HG02938 (cell line): ENCODE measurements at regions not wholly inside any gene's neighbourhood (a gene's known extent, or its start where the extent isn't known, plus 50 kb on each side); places are given as distances from the start of the nearest gene placed in this dataset.

ENCODE experiments used
- ATAC-seq: cut with Tn5 transposase; IDR thresholded peaks from one replicate; pipeline ENCODE4 v1.9.1; 2021; ENCODE audit warnings: mild to moderate bottlenecking, moderate library complexity; ENCODE audit not compliant: unreplicated experiment

DNA sequence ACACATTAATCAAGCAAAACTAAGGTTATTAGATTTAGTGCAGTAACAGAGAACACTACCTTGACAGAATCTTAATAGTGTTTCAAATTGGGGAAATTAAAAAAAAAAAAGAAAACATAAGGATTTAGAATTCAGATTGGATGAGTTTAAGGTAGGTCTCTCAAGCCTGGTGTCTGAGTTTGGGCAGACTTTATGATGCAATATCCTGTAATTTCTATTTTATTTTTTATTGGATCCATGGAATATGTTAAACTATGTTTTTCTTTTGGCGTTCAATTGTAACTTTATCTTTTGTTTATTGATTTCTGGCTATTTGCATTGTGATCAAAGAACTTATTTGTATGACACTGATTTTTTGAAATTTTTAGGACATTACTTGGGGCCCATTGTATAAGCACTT is 394.1 kb upstream of the NETO1 start:
- no peak for ATAC-seq

DNA sequence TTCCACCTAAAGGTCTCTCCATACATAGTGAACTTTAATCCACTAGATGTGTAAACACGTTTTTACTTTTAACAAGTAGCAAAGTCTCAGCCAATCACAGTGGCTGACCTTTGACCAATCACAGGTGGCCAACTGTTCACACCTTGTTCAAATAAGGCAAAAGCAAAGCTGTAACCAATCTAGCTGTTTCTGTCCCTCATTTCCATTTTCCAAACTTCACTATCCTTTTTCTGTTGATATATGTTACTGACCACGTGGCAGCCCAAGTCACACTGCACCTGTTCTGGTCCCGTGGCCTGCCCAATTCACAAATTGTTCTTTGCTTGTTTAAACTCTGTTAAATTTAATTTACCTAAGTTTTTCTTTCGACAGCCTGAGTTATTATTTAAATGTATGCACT is 393.5 kb upstream of the NETO1 start:
- no peak for ATAC-seq

DNA sequence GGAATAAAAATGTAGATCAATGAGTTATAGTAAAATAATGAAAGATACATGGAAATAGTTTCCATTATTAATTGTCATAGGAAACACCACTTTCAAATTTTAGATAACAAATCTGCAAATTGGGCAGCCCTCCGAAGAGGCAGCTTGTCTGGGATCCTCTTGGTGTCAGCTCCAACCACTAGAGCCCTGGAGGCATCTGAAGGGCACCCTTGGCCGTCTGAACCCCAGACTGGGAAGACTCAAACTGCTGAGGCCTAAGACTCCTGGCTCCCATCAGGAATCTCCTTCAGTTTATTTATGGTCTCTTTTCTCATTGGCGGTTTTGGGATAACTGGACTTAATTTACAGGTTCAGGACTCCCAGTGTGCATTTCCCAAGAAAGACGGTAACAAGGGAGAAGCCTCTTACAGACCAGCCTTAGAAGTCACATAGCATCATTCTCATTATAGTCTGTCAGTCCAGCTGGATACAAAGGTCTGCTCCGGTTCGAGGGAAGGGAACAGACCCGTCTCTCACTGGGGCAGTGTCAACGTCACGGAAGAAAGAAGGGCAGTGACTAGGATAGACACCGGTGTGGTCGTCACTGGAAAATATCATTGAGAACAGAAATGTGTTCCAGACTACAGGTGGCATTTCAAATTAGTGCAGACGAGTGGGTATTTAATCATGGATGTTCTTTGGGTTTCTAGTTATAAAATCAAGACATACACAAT is 390.7 kb upstream of the NETO1 start:
- no peak for ATAC-seq

DNA sequence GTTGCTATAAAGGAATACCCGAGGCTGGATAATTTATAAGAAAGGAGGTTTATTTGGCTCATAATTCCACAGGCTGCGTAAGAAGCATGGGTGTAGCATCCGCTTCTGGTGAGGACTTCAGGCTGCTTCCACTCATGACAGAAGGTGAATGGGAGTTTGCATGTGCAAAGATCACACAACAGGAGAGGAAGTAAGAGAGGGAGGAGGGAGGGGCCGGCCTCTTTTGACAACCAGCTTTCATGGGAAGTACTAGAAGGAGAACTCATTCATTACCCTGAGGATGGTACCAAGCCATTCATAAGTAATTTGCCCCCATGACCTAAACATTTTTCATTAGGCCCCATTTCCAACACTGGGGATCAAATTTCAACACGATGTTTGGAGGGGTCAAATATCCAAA is 386.8 kb upstream of the NETO1 start:
- ATAC-seq = no peak

DNA sequence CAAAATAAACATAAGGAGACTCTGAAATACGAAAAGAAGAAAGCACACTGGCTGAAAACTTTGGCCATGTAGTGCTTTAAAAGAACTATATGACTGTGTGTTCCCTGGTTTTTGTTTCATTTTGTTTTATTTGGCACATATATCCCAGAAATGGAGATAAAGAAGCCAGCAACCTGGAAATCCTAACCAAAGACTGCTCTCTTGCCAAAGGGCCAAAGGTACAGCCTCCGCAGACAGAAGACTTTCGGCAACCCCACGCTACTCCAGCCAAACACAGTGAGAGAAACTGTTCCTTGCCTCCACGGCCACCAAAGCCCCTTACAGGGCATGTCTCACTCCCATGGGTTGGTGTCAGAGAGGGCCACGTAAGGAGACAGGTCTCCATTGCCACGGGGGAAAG is 381.2 kb upstream of the NETO1 start:
- ATAC-seq = no peak

DNA sequence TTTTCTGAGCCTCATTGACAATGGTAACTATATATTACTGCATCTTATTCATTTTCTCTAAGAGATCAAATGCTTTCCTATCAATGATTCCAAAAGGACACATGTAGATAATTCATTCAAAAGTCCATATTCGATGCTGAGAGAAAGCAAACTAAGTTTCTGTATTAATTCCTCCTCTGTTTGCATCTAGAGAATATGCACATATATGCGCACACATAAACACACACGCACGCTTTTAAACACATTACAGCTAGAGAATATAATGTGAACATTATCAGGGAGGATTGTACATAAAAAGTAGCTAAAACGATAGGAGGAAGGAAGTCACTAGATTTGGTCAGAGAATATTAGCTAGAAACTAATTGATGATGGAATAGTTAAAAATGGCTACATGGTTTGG is 379.0 kb upstream of the NETO1 start:
- ATAC-seq = no peak

DNA sequence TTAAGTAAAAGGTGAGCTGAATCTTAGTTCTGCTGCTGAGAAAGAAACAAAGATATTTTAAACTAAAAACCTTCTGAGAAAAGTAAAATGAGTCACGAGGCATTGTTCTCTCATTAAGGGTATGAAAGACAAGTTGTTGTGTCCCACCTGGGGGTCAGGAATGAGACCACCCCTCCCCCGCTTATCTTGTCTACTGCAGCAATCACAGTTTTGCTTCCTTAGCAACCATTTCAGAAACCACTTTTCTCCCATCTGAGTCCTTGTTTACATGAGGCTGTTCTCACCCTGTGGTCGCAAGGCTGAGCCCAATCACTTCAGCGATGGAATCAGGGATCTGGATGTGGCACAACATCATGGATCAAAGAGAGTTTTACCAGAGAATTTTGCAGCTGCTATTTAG is 377.6 kb upstream of the NETO1 start:
- no peak for ATAC-seq

DNA sequence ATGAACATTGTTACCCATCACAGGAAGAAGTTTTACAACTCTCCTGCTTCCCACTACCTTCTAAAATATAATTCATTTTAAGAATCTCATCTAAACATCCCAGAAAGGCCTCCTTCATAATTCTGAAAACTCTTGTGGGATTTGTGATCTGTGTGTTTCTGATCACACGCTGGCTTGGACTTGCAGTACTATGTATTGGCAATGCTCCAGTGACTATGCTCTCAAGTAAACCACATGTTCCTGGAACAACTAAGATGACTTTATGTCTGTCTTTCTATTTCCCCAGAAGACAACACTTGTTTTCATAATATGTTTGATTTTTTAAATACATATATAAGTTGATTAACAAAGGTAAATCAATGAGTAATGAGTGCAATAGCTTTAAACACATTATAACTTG is 376.6 kb upstream of the NETO1 start:
- ATAC-seq = no peak

DNA sequence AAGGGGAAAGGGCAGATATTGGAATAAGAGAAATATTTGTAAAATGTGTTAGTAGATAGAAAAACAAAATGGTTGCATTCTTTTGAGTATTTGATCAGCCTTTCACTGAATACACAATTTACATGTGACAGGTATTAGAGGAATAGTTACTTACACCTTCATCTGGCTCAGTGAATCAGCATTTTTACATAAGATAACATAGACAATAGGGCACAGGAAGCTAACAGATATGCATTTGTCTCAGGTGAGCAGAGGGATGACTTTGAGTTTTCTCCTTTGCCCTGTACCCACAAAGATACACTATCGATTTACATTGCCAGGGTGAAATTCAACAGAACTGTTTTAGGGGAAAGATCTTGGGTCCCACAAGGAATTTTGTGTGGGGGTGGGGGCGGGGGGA is 373.1 kb upstream of the NETO1 start:
- no peak for ATAC-seq

DNA sequence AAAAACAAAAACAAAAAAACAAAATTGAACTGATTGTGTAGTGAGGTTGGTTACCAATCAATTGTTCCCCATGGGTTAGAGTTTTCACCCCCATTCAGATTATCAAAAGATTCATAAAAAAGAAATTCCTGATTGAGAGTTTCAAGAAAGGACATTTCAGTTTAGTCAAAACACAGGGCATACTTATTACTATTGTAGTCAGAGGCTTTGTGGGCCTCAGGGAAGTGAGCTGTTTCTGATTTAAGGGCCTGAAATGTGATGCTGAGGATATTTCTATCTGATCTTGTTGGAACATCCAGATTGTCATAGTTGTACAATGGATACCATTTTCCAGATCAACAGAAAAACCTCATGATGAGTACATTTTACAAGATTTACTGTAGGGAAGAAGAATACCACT is 368.1 kb upstream of the NETO1 start:
- no peak for ATAC-seq

DNA sequence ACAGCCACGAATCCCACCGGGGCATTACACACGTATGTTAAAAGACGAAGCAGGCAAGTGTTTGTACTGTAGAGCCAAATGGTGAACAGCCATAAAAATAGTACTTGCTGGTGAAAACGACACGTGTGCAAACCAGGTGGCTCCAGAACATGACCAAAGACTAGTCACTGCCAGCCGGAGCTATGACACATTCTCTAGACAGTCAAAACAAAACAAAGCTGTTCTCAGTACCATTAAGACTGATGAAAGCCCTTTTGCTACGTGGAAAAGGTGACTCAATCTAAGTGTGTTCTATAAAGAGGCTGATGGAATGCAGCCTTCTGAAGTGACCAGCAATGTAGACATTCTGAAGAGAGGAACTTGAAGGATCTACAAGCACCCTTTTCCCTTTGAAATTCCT is 367.7 kb upstream of the NETO1 start:
- peak; percentile 70 for ATAC-seq

DNA sequence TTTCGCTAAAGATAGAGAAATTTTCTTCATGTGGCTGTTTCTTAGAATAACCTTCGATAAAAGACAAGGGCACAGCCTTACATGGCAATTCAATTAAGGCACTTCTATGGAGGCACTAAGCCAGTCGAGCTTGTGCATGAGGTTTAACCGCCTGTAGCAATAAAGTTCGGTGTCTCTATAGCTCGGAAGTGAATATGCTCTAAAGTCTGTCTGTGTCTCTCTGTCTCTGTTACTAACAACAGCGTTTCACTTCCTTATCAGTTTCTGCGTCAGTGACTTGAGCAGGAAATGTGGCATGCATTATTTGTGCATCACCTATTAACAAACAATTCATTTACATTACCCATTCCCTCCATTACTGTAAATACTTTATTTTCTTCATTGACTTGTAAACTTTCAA is 365.1 kb upstream of the NETO1 start:
- peak; percentile 77 for ATAC-seq

DNA sequence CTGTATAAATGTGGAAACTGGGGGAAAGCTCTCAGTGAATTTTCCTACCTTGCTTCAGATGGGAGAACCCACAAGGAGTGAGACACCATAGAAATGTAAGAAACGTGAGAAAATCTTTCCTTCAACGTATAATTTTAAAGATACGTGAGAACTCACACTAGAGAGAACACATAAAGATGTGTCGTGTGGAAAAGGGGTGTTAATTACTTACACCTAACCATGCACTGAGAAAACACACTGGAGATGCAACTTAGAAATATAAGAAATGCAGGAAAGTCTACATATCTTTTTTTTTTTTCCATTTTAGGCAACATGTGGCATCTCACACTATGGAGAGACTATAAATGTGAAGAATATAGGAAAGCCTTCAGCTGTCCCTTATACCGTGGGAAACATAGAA is 352.9 kb upstream of the NETO1 start:
- ATAC-seq = no peak

DNA sequence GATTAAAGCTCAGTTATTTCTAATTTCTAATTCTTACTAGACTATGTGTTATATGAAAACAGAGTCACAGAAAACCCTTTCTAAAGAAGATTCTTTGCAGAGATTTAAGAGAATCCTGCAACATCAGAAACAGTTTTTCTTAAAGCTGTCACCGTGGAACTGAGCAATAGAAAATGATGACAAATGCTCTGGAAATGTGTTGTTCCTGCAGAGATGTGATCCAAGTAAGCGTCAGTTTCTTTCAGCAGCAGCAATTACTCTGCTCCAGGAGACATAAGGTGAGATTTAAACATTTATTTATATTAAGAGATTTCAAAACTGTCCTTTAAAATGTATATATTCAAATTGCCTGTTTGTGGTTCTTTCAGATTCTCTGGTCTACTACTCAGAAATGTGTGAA is 350.5 kb upstream of the NETO1 start:
- ATAC-seq = no peak

DNA sequence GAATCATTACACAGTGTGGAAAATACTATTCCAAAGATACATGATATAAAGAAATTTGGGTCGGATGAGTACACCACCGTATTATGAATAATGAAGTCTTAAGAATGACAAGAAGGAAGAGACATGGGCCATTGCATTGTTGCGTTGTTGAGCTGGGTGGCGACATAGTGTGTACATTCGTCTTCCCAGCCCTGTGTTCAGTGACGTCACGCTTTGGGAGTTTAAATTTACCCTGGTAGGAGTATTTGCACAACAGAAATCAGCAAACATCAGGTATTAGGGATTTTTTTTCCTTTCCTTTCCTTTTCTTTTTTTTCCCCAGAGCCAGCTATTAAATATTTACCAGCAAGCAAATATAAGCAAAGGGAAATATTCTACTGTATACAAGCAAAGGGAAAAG is 347.2 kb upstream of the NETO1 start:
- ATAC-seq = no peak

DNA sequence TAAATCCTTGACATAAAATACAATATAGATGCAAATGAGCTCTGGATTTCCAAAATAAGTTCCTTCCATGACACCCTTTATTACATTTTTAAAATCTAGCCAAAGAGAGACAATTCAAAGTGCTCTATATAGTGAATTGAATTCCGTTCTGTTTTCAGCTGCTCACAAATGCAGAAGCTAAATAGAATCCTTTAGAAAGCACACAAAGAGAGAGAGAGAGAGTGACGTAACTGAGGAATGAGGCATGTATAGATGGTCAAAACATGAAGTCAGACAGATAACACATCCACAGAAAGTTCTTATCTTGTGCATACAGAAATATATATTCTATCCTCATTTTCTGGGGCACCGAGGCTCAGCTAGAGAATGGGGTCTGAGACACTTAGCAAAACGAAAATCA is 344.7 kb upstream of the NETO1 start:
- ATAC-seq = no peak

DNA sequence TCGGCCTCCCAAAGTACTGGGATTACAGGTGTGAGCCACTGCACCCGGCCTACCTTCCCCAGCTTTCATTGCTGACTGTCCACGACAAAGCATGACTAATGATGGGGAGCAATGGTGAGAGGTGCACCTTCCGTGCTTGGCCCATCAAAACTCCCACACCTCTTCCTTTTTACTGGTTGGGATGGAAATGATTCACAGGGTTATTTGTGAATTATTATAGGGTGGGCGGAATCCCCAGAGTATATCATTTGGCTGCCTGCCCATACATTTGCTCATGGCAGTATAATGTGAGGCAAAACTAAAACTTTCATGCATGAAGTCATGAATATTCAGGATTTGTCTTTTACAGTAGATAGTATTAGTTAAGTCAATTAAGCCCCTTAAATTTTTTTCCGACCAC is 334.2 kb upstream of the NETO1 start:
- no peak for ATAC-seq

DNA sequence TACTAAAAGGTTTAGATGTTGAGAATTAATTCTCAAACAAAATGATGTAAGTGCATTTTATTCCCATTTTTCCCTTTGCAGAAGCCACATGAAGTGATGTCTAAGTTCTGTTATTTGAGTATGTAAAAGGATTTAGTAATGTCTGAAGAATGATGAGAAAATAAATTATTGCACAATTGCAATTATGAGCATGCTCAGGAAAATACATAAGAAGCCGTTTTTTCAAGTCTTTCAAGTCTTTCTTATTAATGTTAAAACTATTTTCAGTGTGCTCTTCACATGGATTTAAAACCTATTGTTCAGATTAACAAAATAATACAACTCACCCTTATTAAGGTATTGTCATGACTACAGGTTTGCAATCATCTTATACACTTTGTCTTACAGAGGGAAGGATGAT is 331.4 kb upstream of the NETO1 start:
- no peak for ATAC-seq

DNA sequence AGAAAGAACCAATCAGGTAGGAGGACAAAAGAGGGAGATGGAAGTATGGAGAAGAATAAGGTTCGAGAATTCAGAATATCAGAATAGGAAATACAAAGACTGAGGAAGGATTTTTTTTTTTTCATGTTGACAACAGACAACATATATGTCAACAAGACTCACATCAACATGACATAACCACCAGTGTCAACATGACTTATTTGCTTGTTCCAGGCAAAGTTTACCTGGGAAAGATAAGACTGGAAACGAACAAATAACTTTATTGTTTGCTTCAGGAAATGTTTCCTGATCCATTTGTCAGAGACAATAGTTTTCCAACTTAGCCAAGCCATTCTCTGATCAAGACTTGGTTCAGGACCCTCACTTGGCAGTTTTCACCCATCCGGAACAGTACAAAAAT is 321.9 kb upstream of the NETO1 start:
- ATAC-seq = no peak

DNA sequence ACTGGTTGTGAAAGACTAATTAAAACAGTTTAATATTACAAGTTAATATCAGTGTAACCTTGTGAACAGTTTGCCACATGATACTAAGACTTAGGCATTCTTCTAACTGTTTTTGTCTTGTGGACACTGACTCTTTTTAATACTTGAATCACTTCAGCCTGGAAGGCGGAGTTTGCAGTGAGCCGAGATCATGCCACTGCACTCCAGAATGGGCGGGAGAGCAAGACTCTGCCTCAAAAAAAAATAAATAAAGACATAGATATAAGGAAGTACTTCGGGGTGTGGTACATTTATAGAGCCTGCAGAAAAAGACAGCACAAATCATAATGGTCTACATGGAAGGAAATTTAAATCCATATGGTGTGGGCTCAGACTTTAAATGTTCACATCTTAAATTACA is 300.4 kb upstream of the NETO1 start:
- ATAC-seq = no peak

DNA sequence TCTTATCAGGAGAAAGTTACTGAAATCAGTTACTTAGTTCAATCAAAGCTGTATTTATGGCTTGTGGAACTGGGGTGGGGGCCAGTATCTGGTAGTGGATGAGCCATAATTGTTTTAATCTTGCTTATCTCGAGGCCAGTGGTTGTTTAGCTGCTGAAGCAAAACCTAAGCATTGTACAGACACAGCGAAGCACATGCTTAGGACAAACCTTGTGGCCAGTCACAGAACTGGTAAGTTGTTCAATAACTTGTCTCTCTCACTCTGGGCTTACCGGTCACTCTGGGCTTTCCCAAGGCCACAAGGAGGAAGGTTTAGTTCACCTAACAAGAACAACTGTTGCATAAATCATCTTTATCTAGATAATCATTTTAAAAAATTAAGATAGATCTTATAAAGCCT is 296.6 kb upstream of the NETO1 start:
- no peak for ATAC-seq

DNA sequence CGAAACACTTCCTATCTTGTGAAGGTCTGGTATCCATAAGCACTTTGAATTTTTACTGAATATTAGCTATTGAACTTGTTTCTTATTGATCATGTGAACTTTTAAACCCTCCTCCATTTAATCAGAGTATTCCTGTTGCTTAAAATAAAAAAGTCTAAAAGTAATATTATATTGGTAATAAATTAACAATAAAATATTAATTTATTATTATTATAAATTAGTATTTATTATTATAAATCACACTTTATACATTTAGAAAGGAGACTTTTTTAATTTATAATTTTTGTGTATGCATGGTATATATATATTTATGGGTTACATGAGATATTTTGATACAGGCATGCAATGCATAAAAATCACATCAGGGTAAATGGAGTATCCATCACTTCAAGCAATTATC is 295.4 kb upstream of the NETO1 start:
- ATAC-seq = no peak

DNA sequence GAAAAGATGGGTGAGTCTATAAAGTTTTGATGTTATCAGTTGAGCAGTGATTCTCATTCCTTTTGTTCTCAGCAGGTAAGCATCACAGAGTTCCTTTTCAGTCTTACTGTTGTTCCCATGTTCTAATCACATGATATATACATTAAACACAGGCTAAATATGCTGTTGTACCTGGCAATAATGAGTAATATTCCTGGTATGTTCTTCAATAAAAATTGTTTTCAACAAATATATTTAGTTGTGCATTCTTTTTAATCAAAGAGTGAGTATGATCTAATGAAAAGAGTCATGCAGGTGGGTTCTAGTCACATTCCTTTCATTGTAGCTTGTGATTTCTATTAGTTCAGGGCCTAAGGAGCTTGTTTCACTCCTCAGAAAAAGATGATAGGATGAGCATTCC is 288.3 kb upstream of the NETO1 start:
- no peak for ATAC-seq

DNA sequence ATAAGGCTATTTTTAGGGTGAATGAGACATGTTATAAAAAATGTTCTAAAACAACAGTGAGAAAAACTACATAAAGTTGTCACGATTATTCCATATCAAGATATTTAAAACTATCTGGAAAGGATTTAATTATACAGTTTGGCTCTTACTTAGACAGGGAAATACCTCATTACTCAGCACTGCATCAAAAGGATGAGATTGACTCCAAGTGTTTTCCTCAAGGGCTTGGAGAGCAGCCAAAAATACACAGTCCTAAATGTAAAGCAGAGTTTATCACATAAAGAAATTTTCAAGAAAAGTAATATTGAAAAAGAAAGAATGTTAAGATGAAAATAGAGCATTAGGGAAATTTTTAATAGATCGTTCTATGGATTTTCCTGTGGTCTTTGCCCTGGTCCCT is 285.5 kb upstream of the NETO1 start:
- no peak for ATAC-seq
